ENCODE measurements at regions not wholly inside any gene's neighbourhood (a gene's known extent, or its start where the extent isn't known, plus 50 kb on each side); places are given as distances from the start of the nearest gene placed in this dataset.
A peak's percentile ranks its signal among the peaks of the same experiment; 100 is the strongest.

DNA sequence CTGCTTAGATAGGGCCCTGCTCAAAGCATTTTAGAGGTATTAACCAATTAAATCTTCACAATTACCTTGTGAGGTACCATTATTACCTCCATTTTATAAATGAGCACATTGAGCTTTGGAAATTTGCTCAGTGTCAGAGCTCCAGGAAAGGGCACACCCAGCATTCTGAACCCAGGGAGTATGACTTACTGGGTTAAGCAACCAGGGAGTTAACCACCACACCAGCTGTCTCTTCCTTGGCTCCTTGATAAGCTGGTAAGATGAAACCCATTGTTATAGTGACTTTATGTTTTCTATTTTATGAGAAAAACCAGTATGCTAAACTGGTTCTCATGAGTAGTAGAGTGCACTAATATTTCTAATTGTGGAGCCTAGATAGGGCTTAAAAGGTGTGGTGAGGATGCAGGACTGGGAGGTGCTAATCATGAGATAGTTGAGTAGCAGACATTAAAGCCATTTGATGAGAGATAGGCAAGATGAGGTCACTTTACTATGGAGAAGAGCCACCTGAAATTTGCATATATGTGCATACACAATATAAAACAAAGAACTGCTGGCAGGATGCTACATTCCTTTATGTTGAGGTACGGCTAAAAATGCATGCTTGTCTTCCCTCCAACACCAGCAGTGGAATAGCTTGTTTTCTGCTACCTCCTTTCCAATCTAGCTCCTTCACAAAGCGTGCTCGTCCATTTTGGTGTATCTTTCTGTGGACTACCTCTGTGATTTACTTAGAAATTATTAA lies 556.1 kb downstream of the SPRY1 start:
- WGBS, 2 donors = 46 to 58% methylated on average over 3 of the region's 3 CpGs
- no peaks in the 10 kb centered on the region for H3K27me3 ChIP-seq (ENCODE audit: control insufficient read depth in 1 of 2, insufficient read depth in 2 of 2, low read length in 2 of 2)
- no peak overlapping the region for H3K4me3 ChIP-seq (ENCODE audit: low read depth in 1 of 2, low read length in 2 of 2)
- no peaks in the 10 kb centered on the region for H3K9me3 ChIP-seq (ENCODE audit: control insufficient read depth in 2 of 2, insufficient read depth in 1 of 2, low read depth in 1 of 2, low read length in 1 of 2)
- H3K4me1 ChIP-seq (ENCODE audit: control insufficient read depth in 2 of 2, insufficient read depth in 2 of 2, low read length in 1 of 2) = no peaks in the 10 kb centered on the region
- H3K36me3 ChIP-seq (ENCODE audit: control insufficient read depth in 2 of 2, insufficient read depth in 2 of 2, low read length in 1 of 2) = no peaks in the 10 kb centered on the region
- no peak overlapping the region for H3K27ac ChIP-seq (ENCODE audit: low read depth in 2 of 2, low read length in 1 of 2)

DNA sequence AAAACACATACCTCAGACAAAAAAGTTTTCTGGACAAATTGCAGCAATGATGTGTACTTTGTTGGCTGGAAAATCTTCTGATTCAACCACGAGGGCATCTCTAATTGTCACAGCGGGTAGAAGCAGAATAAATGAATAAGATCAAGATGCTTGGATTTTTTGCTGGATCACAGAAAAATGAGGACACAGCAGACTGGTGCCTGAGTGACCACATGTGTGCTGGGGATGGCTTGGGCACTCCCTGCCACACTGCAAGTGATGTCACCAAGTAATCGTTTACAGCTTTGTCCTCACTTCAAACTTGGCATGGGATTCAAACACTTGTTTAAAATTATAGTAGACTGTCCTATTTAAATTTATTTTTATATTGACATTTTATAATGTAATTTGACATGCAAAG lies 557.0 kb downstream of the SPRY1 start:
- Histone ChIP-seq H3K27me3 (ENCODE audit: control insufficient read depth in 1 of 2, insufficient read depth in 2 of 2, low read length in 2 of 2) (no peaks in the 10 kb centered on the region), H3K36me3 (ENCODE audit: control insufficient read depth in 2 of 2, insufficient read depth in 2 of 2, low read length in 1 of 2) (no peaks in the 10 kb centered on the region), H3K4me1 (ENCODE audit: control insufficient read depth in 2 of 2, insufficient read depth in 2 of 2, low read length in 1 of 2) (no peaks in the 10 kb centered on the region), H3K4me3 (ENCODE audit: low read depth in 1 of 2, low read length in 2 of 2) (no peak overlapping the region), H3K9me3 (ENCODE audit: control insufficient read depth in 2 of 2, insufficient read depth in 1 of 2, low read depth in 1 of 2, low read length in 1 of 2) (no peaks in the 10 kb centered on the region), H3K27ac (ENCODE audit: low read depth in 2 of 2, low read length in 1 of 2) (no peak overlapping the region)
- WGBS, 2 donors = 82 to 83% methylated on average over 3 of the region's 3 CpGs

DNA sequence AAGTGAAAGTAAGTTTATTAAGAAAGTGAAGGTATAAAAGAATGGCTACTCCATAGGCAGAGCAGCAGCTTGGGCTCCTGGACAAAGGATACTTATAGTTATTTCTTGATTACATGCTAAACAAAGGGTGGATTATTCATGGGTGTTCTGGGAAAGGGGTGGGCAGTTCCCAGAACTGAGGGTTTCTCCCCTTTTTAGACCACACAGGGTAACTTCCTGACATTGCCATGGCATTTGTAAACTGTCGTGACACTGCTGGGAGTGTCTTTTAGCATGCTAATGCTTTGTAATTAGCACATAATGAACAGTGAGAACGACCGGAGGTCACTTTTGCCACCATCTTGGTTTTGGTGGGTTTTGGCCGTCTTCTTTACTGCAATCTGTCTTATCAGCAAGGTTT lies 557.6 kb downstream of the SPRY1 start:
- H3K4me3 ChIP-seq (ENCODE audit: low read depth in 1 of 2, low read length in 2 of 2) = no peak overlapping the region
- 94 to 95% methylated on average over 4 of the region's 4 CpGs for WGBS, 2 donors
- H3K27ac ChIP-seq (ENCODE audit: low read depth in 2 of 2, low read length in 1 of 2) = no peak overlapping the region
- no peaks in the 10 kb centered on the region for H3K4me1 ChIP-seq (ENCODE audit: control insufficient read depth in 2 of 2, insufficient read depth in 2 of 2, low read length in 1 of 2)
- H3K36me3 ChIP-seq (ENCODE audit: control insufficient read depth in 2 of 2, insufficient read depth in 2 of 2, low read length in 1 of 2) = no peaks in the 10 kb centered on the region
- H3K9me3 ChIP-seq (ENCODE audit: control insufficient read depth in 2 of 2, insufficient read depth in 1 of 2, low read depth in 1 of 2, low read length in 1 of 2) = no peaks in the 10 kb centered on the region
- no peaks in the 10 kb centered on the region for H3K27me3 ChIP-seq (ENCODE audit: control insufficient read depth in 1 of 2, insufficient read depth in 2 of 2, low read length in 2 of 2)

DNA sequence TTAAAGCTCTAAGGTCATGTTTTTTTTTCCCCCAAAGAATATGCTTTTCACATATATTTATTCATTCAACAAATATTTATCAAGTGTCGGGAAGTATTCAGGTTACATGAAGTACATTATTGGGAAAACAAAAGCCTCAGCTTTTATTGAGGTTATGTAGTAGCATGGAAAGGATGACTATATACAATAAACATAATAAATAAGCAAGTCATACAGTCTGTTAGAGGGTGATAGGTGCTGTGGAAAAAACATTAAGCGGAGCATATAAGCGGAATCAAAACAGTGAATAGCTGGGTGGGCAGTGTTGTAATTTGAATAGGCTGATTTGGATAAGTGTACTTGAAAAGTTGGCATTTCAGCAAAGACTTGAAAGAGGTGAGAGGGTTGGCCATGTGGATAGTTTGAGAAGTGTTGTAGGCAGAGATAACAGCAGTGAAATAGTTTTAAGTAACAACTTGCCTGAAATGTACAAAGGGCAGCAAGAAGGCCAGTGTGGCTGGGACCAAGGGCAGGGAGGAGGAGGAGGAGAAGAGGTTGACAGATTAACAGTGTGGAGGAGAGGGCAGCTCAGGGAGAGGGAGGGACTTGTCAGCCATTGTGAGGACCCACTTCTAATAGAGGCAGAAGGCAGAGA lies 558.7 kb downstream of the SPRY1 start:
- no peaks in the 10 kb centered on the region for H3K4me1 ChIP-seq (ENCODE audit: control insufficient read depth in 2 of 2, insufficient read depth in 2 of 2, low read length in 1 of 2)
- H3K36me3 ChIP-seq (ENCODE audit: control insufficient read depth in 2 of 2, insufficient read depth in 2 of 2, low read length in 1 of 2) = no peaks in the 10 kb centered on the region
- no peak overlapping the region for H3K27ac ChIP-seq (ENCODE audit: low read depth in 2 of 2, low read length in 1 of 2)
- H3K27me3 ChIP-seq (ENCODE audit: control insufficient read depth in 1 of 2, insufficient read depth in 2 of 2, low read length in 2 of 2) = no peaks in the 10 kb centered on the region
- H3K4me3 ChIP-seq (ENCODE audit: low read depth in 1 of 2, low read length in 2 of 2) = no peak overlapping the region
- no peaks in the 10 kb centered on the region for H3K9me3 ChIP-seq (ENCODE audit: control insufficient read depth in 2 of 2, insufficient read depth in 1 of 2, low read depth in 1 of 2, low read length in 1 of 2)
- 93 to 96% methylated on average over 3 of the region's 3 CpGs for WGBS, 2 donors

DNA sequence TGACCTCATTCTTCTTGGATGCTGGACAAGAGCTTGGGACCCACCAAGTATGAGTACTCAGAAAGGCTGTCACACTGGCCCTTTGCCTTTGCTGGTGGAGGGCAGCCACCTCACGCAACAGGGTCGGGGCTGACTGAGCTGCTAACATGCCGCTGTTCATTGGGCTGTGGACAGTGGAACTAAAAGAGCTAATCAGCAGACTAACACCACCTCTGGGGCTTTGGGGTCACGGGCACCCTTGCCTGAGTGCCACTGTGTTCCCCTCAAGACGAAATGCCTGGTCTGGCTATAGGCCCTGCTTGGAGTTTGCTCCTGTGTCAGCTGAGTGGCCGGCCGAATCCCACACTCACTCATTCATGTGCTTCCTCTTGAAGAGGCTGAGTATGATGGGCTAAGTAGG lies 559.6 kb downstream of the SPRY1 start:
- Histone ChIP-seq H3K4me3 (ENCODE audit: low read depth in 1 of 2, low read length in 2 of 2) (no peak overlapping the region), H3K9me3 (ENCODE audit: control insufficient read depth in 2 of 2, insufficient read depth in 1 of 2, low read depth in 1 of 2, low read length in 1 of 2) (no peaks in the 10 kb centered on the region), H3K36me3 (ENCODE audit: control insufficient read depth in 2 of 2, insufficient read depth in 2 of 2, low read length in 1 of 2) (no peaks in the 10 kb centered on the region), H3K27me3 (ENCODE audit: control insufficient read depth in 1 of 2, insufficient read depth in 2 of 2, low read length in 2 of 2) (no peaks in the 10 kb centered on the region), H3K4me1 (ENCODE audit: control insufficient read depth in 2 of 2, insufficient read depth in 2 of 2, low read length in 1 of 2) (no peaks in the 10 kb centered on the region), H3K27ac (ENCODE audit: low read depth in 2 of 2, low read length in 1 of 2) (no peak overlapping the region)
- 85 to 90% methylated on average over 7 of the region's 7 CpGs for WGBS, 2 donors

DNA sequence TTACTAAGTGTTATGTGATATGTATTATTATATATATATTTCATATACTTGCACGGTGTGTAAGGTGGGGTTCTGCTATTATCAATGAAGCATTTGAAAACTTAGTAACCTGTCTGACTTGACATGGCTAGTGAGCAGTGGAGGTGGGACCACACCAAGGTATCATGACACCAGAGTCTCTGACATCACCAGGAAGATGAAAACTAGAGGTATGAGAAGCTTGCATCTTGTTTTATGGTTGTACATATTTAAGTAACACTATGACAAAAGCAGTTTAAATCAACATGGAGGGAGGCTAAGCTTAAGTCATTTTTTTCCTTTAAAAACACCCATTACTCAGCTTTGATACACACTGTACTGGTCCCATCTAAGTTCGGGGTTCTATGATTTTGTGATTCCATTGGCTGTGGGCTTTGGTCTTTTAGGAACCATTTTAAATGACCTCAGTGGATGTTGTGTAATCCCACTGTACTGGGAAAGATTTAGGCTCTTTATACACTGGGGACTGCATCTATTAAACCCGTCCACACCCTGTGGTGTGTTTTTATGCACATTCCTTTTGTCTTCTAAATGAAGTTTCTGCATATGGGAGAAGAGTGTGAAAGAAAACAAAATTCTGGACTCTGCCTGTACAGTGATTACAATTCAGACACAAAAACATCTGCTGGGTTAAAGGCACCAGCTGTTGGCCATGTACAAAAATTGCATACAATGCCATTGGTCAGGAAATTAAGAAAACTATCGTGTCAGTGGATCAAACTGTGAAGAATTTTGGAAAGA lies 570.6 kb downstream of the SPRY1 start:
- Histone ChIP-seq H3K9me3 (ENCODE audit: control insufficient read depth in 2 of 2, insufficient read depth in 1 of 2, low read depth in 1 of 2, low read length in 1 of 2) (no peaks in the 10 kb centered on the region), H3K4me3 (ENCODE audit: low read depth in 1 of 2, low read length in 2 of 2) (no peak overlapping the region), H3K27ac (ENCODE audit: low read depth in 2 of 2, low read length in 1 of 2) (peak overlapping the region in 1 of 2 donors; percentile 13), H3K4me1 (ENCODE audit: control insufficient read depth in 2 of 2, insufficient read depth in 2 of 2, low read length in 1 of 2) (no peaks in the 10 kb centered on the region), H3K36me3 (ENCODE audit: control insufficient read depth in 2 of 2, insufficient read depth in 2 of 2, low read length in 1 of 2) (no peaks in the 10 kb centered on the region), H3K27me3 (ENCODE audit: control insufficient read depth in 1 of 2, insufficient read depth in 2 of 2, low read length in 2 of 2) (no peaks in the 10 kb centered on the region)
- WGBS, 2 donors = 70 to 74% methylated on average over 4 of the region's 4 CpGs

DNA sequence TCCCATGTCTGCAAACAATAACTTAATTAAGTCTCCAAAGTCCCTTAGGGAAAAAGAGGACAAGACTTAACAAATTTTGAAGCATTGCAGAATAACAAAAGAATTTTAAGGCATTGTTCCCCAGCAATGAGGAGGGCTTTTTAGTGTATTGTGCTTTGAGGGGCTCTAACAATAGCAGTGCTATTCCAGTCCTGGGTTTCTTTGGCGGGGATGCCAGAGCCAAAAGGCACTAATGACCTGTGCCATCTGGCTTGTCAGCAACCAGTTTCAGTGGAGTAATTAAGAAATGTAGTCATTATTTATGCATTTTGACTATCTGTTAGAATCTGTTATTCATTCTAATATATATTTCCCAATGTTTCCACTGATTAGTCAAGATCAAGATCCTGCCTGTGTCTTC lies 575.4 kb downstream of the SPRY1 start:
- H3K27me3 ChIP-seq (ENCODE audit: control insufficient read depth in 1 of 2, insufficient read depth in 2 of 2, low read length in 2 of 2) = no peaks in the 10 kb centered on the region
- H3K27ac ChIP-seq (ENCODE audit: low read depth in 2 of 2, low read length in 1 of 2) = no peak overlapping the region
- H3K36me3 ChIP-seq (ENCODE audit: control insufficient read depth in 2 of 2, insufficient read depth in 2 of 2, low read length in 1 of 2) = no peaks in the 10 kb centered on the region
- no peak overlapping the region for H3K4me3 ChIP-seq (ENCODE audit: low read depth in 1 of 2, low read length in 2 of 2)
- H3K9me3 ChIP-seq (ENCODE audit: control insufficient read depth in 2 of 2, insufficient read depth in 1 of 2, low read depth in 1 of 2, low read length in 1 of 2) = no peaks in the 10 kb centered on the region
- H3K4me1 ChIP-seq (ENCODE audit: control insufficient read depth in 2 of 2, insufficient read depth in 2 of 2, low read length in 1 of 2) = no peaks in the 10 kb centered on the region
- 91 to 94% methylated on average over 1 of the region's 1 CpG for WGBS, 2 donors

DNA sequence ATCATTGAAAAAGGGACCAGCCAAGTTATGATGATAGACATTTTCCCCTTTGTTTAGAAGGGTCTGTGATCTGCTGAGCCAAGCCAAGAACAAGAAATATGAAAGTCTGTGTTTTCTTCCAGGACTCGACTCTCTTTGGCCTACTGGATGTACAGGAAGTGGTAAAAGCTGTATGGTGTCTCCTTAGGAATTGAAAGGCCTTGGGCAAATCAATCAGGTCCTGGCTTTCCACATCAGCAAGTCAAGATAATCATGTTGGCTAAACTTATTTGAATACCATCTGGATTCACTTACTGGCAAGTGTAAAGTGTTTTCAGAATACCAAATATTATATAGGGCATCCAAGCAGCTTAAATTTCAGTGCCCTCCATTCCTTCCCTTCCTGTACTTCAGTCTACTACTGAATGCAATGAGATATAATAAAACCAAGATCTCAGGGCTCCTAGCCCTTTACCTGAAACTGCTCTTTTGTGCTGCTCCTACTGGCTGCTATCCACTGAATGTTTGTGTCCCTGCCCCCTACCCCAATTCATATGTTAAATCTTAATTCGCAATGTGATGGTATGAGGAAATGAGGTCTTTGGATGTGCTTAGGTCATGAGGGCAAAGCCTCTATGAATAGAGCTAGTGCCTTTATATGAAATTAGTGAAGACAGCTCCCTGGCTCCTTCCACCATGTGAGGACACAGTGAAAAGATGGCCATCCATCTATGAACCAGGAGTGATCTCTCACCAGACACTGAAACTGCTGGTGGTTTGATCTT lies 578.0 kb downstream of the SPRY1 start:
- H3K4me3 ChIP-seq (ENCODE audit: low read depth in 1 of 2, low read length in 2 of 2) = no peak overlapping the region
- H3K9me3 ChIP-seq (ENCODE audit: control insufficient read depth in 2 of 2, insufficient read depth in 1 of 2, low read depth in 1 of 2, low read length in 1 of 2) = no peaks in the 10 kb centered on the region
- H3K27me3 ChIP-seq (ENCODE audit: control insufficient read depth in 1 of 2, insufficient read depth in 2 of 2, low read length in 2 of 2) = no peaks in the 10 kb centered on the region
- H3K36me3 ChIP-seq (ENCODE audit: control insufficient read depth in 2 of 2, insufficient read depth in 2 of 2, low read length in 1 of 2) = no peaks in the 10 kb centered on the region
- no peak overlapping the region for H3K27ac ChIP-seq (ENCODE audit: low read depth in 2 of 2, low read length in 1 of 2)
- 67 to 85% methylated on average over 2 of the region's 2 CpGs for WGBS, 2 donors
- H3K4me1 ChIP-seq (ENCODE audit: control insufficient read depth in 2 of 2, insufficient read depth in 2 of 2, low read length in 1 of 2) = no peaks in the 10 kb centered on the region

DNA sequence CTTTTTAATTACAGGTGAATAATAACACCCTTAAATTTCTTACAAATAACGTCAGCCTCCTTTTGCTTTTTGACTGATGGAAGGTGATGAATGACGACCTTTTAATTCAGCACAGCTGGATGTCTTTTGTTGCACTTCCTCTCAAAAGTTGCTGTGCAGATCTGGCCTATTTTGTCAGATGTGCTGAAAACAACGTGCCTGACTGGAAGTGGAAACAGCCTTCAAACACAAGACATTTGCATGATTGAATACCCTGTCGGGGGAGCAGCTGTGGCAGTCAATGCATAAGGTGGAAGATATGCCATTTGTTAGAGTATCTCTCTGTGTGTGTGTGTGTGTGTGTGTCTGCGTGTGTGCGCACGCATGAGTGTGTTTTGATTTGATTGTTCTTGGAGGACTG lies 579.7 kb downstream of the SPRY1 start:
- H3K4me3 ChIP-seq (ENCODE audit: low read depth in 1 of 2, low read length in 2 of 2) = no peak overlapping the region
- no peaks in the 10 kb centered on the region for H3K27me3 ChIP-seq (ENCODE audit: control insufficient read depth in 1 of 2, insufficient read depth in 2 of 2, low read length in 2 of 2)
- no peaks in the 10 kb centered on the region for H3K36me3 ChIP-seq (ENCODE audit: control insufficient read depth in 2 of 2, insufficient read depth in 2 of 2, low read length in 1 of 2)
- no peaks in the 10 kb centered on the region for H3K9me3 ChIP-seq (ENCODE audit: control insufficient read depth in 2 of 2, insufficient read depth in 1 of 2, low read depth in 1 of 2, low read length in 1 of 2)
- WGBS, 2 donors = 29 to 34% methylated on average over 7 of the region's 7 CpGs
- no peaks in the 10 kb centered on the region for H3K4me1 ChIP-seq (ENCODE audit: control insufficient read depth in 2 of 2, insufficient read depth in 2 of 2, low read length in 1 of 2)
- peak overlapping the region in 1 of 2 donors; percentile 1 for H3K27ac ChIP-seq (ENCODE audit: low read depth in 2 of 2, low read length in 1 of 2)
